ENCODE measurements at regions not wholly inside any gene's neighbourhood (a gene's known extent, or its start where the extent isn't known, plus 50 kb on each side); places are given as distances from the start of the nearest gene placed in this dataset.

DNA sequence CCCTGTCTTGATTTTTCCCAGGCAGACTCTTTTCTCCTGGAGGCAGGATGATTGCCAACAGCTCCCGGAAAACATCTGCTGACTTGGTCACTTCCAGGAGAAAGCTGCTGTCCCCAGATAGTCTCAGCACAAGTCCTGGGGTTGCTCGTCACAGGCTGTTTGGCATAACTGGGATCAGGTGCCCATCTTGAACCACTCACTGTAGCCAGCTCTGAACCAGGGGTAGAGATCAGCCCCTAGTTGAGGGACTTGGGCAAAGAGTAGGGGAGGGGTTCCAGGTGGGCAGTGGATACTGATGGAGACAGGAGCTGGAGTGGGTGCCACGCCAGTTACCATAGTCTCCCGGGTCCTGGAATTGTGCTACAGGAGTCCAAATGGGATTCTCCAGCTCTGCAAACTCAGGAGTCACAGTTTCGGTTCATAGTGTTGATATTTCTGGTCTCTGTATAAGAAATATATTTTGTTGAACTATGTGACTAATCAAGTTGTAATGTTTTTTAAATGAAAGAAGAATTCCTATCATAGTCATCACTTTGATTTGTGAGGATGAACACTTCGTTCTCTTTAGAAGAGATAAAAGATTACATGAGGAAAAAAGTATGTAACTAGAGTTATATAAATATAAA, 1154.5 kb downstream of the AACS start:
- TF ChIP-seq, protein P1, sequence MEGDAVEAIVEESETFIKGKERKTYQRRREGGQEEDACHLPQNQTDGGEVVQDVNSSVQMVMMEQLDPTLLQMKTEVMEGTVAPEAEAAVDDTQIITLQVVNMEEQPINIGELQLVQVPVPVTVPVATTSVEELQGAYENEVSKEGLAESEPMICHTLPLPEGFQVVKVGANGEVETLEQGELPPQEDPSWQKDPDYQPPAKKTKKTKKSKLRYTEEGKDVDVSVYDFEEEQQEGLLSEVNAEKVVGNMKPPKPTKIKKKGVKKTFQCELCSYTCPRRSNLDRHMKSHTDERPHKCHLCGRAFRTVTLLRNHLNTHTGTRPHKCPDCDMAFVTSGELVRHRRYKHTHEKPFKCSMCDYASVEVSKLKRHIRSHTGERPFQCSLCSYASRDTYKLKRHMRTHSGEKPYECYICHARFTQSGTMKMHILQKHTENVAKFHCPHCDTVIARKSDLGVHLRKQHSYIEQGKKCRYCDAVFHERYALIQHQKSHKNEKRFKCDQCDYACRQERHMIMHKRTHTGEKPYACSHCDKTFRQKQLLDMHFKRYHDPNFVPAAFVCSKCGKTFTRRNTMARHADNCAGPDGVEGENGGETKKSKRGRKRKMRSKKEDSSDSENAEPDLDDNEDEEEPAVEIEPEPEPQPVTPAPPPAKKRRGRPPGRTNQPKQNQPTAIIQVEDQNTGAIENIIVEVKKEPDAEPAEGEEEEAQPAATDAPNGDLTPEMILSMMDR (IDR thresholded peaks at IDR 0.05): no peak
- TF ChIP-seq POLR2A (IDR thresholded peaks at IDR 0.05): no peak
- no peak for TF ChIP-seq POLR2AphosphoS5 (IDR thresholded peaks at IDR 0.05)

Data from prostate gland (tissue), 2 donors.